ENCODE measurements at regions not wholly inside any gene's neighbourhood (a gene's known extent, or its start where the extent isn't known, plus 50 kb on each side); places are given as distances from the start of the nearest gene placed in this dataset.

DNA sequence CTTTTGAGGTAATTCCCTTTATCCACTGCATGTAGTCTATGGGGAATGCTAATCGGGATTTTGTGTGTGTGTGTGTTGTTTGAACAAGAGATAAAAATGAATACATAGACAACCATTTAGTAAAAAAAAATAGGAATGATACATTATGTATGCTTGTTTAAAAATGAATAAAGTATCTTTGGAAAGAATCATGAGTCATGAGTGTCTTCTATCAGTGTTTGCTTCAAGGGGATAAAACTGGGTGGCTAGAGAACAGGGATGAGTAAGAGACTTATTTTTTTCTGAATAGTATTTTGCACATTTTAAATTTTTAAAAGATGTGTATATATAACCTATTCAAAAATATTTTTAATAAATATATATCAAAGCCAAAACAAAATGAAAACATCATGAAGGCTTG, 839.4 kb upstream of the ADGRL4 start:
- CTCF ChIA-PET (ENCODE audit: partially characterized antibody), result no interaction called here
- whole genome bisulfite sequencing, 2 experiments (ENCODE audit: extremely low coverage in 1 of 2, insufficient coverage in 1 of 2, insufficient read length in 1 of 2, insufficient replicate concordance in 2 of 2, low coverage in 1 of 2, low lambda C conversion rate in 2 of 2, missing lambda C conversion rate in 1 of 2), result 89% methylated on average over 1 of the region's 1 CpG; no CpG with 5 or more reads in 1 of the 2 experiments
- Histone ChIP-seq H3K27ac (ENCODE audit: low read depth, low read length) (no peak overlapping the region), H3K4ac (replicated peaks; ENCODE audit: insufficient read length, low read depth, low read length) (no peak overlapping the region), H3K27me3 (replicated peaks in 1 of 4; ENCODE audit: control insufficient read depth in 3 of 4, extremely low read depth in 1 of 4, insufficient read depth in 3 of 4, low read length in 3 of 4) (no peaks in the 10 kb centered on the region), H3K23ac (ENCODE audit: insufficient read length) (no peak overlapping the region), H2BK5ac (ENCODE audit: low read depth, low read length) (no peak overlapping the region), H3K18ac (ENCODE audit: extremely low read depth, low read length) (no peak overlapping the region), H3K79me1 (ENCODE audit: low read depth, low read length) (no peaks in the 10 kb centered on the region), H2AFZ (ENCODE audit: low read length) (no peak overlapping the region), H2AK5ac (ENCODE audit: low read depth, low read length) (no peak overlapping the region), H4K8ac (ENCODE audit: extremely low read depth, insufficient read depth, low read length) (no peak overlapping the region), H3K4me2 (ENCODE audit: insufficient read depth in 1 of 2, low read depth in 2 of 2, low read length in 2 of 2) (no peak overlapping the region), H2BK120ac (replicated peaks; ENCODE audit: low read depth, low read length) (no peak overlapping the region), H4K20me1 (replicated peaks in 1 of 2; ENCODE audit: control insufficient read depth in 1 of 2, insufficient read depth in 2 of 2, low read length in 2 of 2) (no peaks in the 10 kb centered on the region), H3K36me3 (ENCODE audit: control insufficient read depth in 2 of 4, insufficient read depth in 4 of 4, low read length in 3 of 4) (no peaks in the 10 kb centered on the region), H4K5ac (ENCODE audit: insufficient read length, low read depth, low read length) (no peak overlapping the region), H3K4me1 (replicated peaks in 1 of 4; ENCODE audit: control insufficient read depth in 3 of 4, insufficient read depth in 4 of 4, low read length in 3 of 4) (peaks cover 0 to 3% (median 0%) of the 10 kb centered on the region in 4 experiments; a peak in 3 of 7 replicates), H4K91ac (replicated peaks; ENCODE audit: insufficient read length, low read length) (no peak overlapping the region), H3K14ac (ENCODE audit: insufficient read length) (no peak overlapping the region), H2BK20ac (ENCODE audit: low read length) (no peak overlapping the region), H3K4me3 (ENCODE audit: extremely low read depth in 1 of 4, insufficient read depth in 2 of 4, low read depth in 3 of 4, low read length in 4 of 4) (no peak overlapping the region), H3K9me3 (ENCODE audit: insufficient read depth in 2 of 2, low read depth in 1 of 2, low read length in 1 of 2) (no peaks in the 10 kb centered on the region), H3K23me2 (ENCODE audit: low read depth, low read length) (no peaks in the 10 kb centered on the region), H2BK12ac (ENCODE audit: low read depth, low read length) (no peak overlapping the region), H3K79me2 (ENCODE audit: control insufficient read depth in 1 of 2, insufficient read depth in 2 of 2, low read length in 2 of 2) (no peaks in the 10 kb centered on the region), H3K56ac (replicated peaks; ENCODE audit: insufficient read length, low read depth, low read length) (no peak overlapping the region), H2BK15ac (ENCODE audit: low read length) (no peak overlapping the region), H3K9ac (replicated peaks in 1 of 4; ENCODE audit: extremely low read depth in 1 of 4, low read depth in 3 of 4, low read length in 3 of 4) (no peak overlapping the region)
- POLR2A ChIA-PET (ENCODE audit: partially characterized antibody), result no interaction called here
- no peak for FAIRE-seq
- no peak for DNase-seq (ENCODE audit: low read depth in 1 of 2, low spot score in 2 of 2)
- no peak for TF ChIP-seq YY1 (IDR thresholded peaks at IDR 0.05; ENCODE audit: low read depth, low read length)

Measured in H1 (cell line).